Smooth muscle cell (in vitro differentiated cells): ENCODE measurements at regions not wholly inside any gene's neighbourhood (a gene's known extent, or its start where the extent isn't known, plus 50 kb on each side); places are given as distances from the start of the nearest gene placed in this dataset.

Source experiments
- DNase-seq: peaks from one replicate; lab custom pipeline; 2025; ENCODE audit not compliant: unreplicated experiment; lab: John Stamatoyannopoulos, UW
- H2AFZ ChIP-seq: fragments of 200-600 bp; sonication (generic); 2 replicates; pipeline ENCODE4 v1.6.0; 2016; ENCODE audit warnings: antibody characterized with exemption, low read depth, mild to moderate bottlenecking
- H3F3A ChIP-seq: fragments of 200-600 bp; sonication (generic); 2 replicates; pipeline ENCODE4 v1.6.0; 2017; ENCODE audit warnings: antibody characterized with exemption, low read depth
- H3K27ac ChIP-seq: fragments of 200-600 bp; sonication (generic); 2 replicates; pipeline ENCODE4 v1.5.1; 2016; ENCODE audit warnings: low read depth, mild to moderate bottlenecking
- H3K27me3 ChIP-seq: fragments of 200-600 bp; sonication (generic); 2 replicates; pipeline ENCODE4 v1.6.1; 2016; ENCODE audit warnings: low read depth, mild to moderate bottlenecking
- H3K36me3 ChIP-seq: fragments of 200-600 bp; sonication (generic); 2 replicates; pipeline ENCODE4 v1.5.1; 2016; ENCODE audit warnings: low read depth
- H3K4me1 ChIP-seq: fragments of 200-600 bp; sonication (generic); 2 replicates; pipeline ENCODE4 v1.5.1; 2016; ENCODE audit warnings: low read depth
- H3K4me2 ChIP-seq: fragments of 200-600 bp; sonication (generic); 2 replicates; pipeline ENCODE4 v1.6.0; 2016; ENCODE audit warnings: mild to moderate bottlenecking
- H3K4me3 ChIP-seq: fragments of 200-600 bp; sonication (generic); 2 replicates; pipeline ENCODE4 v1.5.1; 2016; ENCODE audit warnings: mild to moderate bottlenecking
- H3K79me2 ChIP-seq: fragments of 200-600 bp; sonication (generic); 2 replicates; pipeline ENCODE4 v1.6.0; 2016; ENCODE audit warnings: low read depth, mild to moderate bottlenecking
- H3K9ac ChIP-seq: fragments of 200-600 bp; sonication (generic); 2 replicates; pipeline ENCODE4 v1.6.0; 2016; ENCODE audit warnings: low read depth
- H3K9me3 ChIP-seq: fragments of 200-600 bp; sonication (generic); replicated peaks from 2 replicates; pipeline ENCODE4 v1.5.1; 2016; ENCODE audit warnings: low read depth
- H4K20me1 ChIP-seq: fragments of 200-600 bp; sonication (generic); 2 replicates; pipeline ENCODE4 v1.6.0; 2016; ENCODE audit warnings: low read depth
- WGBS: methylation state at CpG from one replicate; pipeline ENCODE4 v1.1.7; 2016; ENCODE audit warnings: low lambda C conversion rate; 5-methylcytosine and 5-hydroxymethylcytosine counted together
- TF ChIP-seq, protein P1 (sequence below): fragments of 200-600 bp; sonication (generic); IDR thresholded peaks from 2 replicates; pipeline ENCODE4 v1.5.1; 2017; ENCODE audit warnings: borderline replicate concordance, mild to moderate bottlenecking, antibody characterized with exemption; ENCODE audit not compliant: insufficient read depth, poor library complexity, severe bottlenecking

DNA sequence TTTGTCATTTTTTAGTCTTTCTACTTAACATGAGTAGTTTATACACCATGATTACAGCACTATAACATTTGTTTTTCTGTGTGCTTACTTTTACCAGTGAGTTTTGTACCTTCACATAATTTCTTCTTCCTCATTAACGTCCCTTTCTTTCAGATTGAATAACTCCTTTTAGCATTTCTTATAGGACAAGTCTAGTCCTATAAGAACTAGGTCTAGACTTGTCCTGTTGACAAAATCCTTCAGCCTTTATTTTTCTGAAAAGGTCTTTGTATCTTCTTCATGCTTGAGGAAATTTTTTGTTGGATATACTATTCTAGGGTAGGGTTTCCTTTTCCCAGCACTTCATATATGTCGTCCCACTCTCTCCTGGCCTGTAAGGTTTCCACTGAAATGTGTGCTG is 253.3 kb upstream of the ARHGAP24 start:
- no peaks in the 10 kb centered on the region for H3K9me3 ChIP-seq
- no peak overlapping the region for H3K27ac ChIP-seq
- H3K4me1 ChIP-seq = no peaks in the 10 kb centered on the region
- TF ChIP-seq, protein P1, sequence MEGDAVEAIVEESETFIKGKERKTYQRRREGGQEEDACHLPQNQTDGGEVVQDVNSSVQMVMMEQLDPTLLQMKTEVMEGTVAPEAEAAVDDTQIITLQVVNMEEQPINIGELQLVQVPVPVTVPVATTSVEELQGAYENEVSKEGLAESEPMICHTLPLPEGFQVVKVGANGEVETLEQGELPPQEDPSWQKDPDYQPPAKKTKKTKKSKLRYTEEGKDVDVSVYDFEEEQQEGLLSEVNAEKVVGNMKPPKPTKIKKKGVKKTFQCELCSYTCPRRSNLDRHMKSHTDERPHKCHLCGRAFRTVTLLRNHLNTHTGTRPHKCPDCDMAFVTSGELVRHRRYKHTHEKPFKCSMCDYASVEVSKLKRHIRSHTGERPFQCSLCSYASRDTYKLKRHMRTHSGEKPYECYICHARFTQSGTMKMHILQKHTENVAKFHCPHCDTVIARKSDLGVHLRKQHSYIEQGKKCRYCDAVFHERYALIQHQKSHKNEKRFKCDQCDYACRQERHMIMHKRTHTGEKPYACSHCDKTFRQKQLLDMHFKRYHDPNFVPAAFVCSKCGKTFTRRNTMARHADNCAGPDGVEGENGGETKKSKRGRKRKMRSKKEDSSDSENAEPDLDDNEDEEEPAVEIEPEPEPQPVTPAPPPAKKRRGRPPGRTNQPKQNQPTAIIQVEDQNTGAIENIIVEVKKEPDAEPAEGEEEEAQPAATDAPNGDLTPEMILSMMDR = no peak
- no peaks in the 10 kb centered on the region for H3K27me3 ChIP-seq
- no peak for DNase-seq
- H3K9ac ChIP-seq = no peak overlapping the region
- no peak overlapping the region for H3K4me2 ChIP-seq
- no peak overlapping the region for H3K4me3 ChIP-seq
- no peaks in the 10 kb centered on the region for H3F3A ChIP-seq
- no peaks in the 10 kb centered on the region for H4K20me1 ChIP-seq
- WGBS = 75% methylated on average over 2 of the region's 2 CpGs
- H3K79me2 ChIP-seq = no peaks in the 10 kb centered on the region
- H3K36me3 ChIP-seq = no peaks in the 10 kb centered on the region
- no peak overlapping the region for H2AFZ ChIP-seq

DNA sequence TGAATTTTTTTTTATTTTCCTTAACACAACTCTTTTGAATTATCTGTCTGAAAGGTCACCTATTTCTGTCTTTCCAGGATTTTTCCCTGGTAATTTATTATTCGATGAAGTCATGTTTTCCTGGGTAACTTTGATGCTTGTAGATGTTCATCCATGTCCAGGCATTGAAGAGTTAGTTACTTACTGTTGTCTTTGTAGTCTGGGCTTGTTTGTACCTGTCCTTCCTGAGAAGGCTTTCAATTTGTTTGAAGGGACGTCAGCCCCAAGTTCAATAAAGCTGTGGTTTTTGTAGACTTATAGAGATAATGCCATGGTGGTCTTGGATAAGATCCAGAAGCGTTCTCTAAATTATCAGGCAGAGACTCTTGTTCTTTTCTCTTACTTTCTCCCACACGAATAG is 252.4 kb upstream of the ARHGAP24 start:
- Histone ChIP-seq H3K27me3 (no peaks in the 10 kb centered on the region), H3K9ac (no peak overlapping the region), H3K4me3 (no peak overlapping the region), H3F3A (no peaks in the 10 kb centered on the region), H3K27ac (no peak overlapping the region), H3K79me2 (no peaks in the 10 kb centered on the region), H3K4me2 (no peak overlapping the region), H3K36me3 (no peaks in the 10 kb centered on the region), H3K4me1 (no peaks in the 10 kb centered on the region), H3K9me3 (no peaks in the 10 kb centered on the region), H2AFZ (no peak overlapping the region), H4K20me1 (no peaks in the 10 kb centered on the region)
- TF ChIP-seq, protein P1 = no peak
- DNase-seq = no peak
- 78% methylated on average over 4 of the region's 4 CpGs for WGBS

DNA sequence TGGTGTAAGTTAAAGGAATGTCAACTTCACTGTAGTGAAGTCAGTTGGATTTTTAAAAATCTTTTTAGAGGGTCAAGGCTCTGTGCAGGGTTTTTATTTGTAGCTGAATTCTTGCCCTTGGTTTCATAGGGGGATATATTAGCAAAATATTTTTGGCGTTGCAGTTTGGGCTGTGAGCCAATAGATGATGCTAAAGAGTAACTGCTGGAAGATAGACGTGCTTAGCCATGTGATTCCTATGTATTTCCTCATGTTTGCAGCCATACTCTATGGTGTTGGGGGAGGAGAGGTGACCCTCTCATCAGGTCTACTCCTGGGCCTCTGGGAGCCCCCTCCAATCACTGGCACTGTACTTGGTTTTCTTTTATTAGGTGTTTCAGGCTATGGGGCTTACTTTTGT is 246.7 kb upstream of the ARHGAP24 start:
- Histone ChIP-seq H3K9me3 (no peaks in the 10 kb centered on the region), H3K4me2 (no peak overlapping the region), H2AFZ (no peak overlapping the region), H3F3A (no peaks in the 10 kb centered on the region), H3K9ac (no peak overlapping the region), H3K79me2 (no peaks in the 10 kb centered on the region), H3K27ac (no peak overlapping the region), H3K4me3 (no peak overlapping the region), H3K36me3 (no peaks in the 10 kb centered on the region), H4K20me1 (no peaks in the 10 kb centered on the region), H3K27me3 (no peaks in the 10 kb centered on the region), H3K4me1 (no peaks in the 10 kb centered on the region)
- 82% methylated on average over 2 of the region's 2 CpGs for WGBS
- TF ChIP-seq, protein P1 = no peak
- DNase-seq = no peak

DNA sequence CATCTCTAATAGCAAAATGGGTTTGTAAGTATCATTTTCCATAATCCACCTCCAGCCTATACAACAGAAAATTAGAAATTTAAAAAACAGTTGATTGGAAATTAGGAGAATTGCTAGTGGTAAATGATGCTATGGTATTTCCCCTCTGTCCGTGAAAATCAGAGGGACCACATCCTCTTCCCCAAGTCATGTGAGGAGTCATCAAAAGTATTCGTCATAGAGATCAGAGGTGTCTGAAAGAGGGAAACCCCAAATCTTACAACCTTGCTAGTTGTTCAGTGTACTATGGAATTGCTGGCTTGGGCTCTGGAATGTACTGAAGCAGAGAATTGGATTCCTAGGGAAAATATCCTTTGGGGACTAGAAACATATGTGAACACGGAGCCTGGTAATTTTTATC is 241.4 kb upstream of the ARHGAP24 start:
- Histone ChIP-seq H3K27ac (no peak overlapping the region), H3K79me2 (no peaks in the 10 kb centered on the region), H3K27me3 (no peaks in the 10 kb centered on the region), H3K9ac (no peak overlapping the region), H4K20me1 (no peaks in the 10 kb centered on the region), H3K4me3 (no peak overlapping the region), H3K4me1 (no peaks in the 10 kb centered on the region), H3F3A (no peaks in the 10 kb centered on the region), H3K36me3 (no peaks in the 10 kb centered on the region), H3K9me3 (no peaks in the 10 kb centered on the region), H2AFZ (no peak overlapping the region), H3K4me2 (no peak overlapping the region)
- 90% methylated on average over 3 of the region's 3 CpGs for WGBS
- TF ChIP-seq, protein P1 = no peak
- no peak for DNase-seq
